Glomerular visceral epithelial cell (primary cell): ENCODE measurements at regions not wholly inside any gene's neighbourhood (a gene's known extent, or its start where the extent isn't known, plus 50 kb on each side); places are given as distances from the start of the nearest gene placed in this dataset.
A peak's percentile ranks its signal among the peaks of the same experiment; 100 is the strongest.
"Not testable (repeated sequence)": the region's sequence is repeated elsewhere in the genome, so short reads cannot be mapped to it uniquely, and the experiment has no call there.

Source experiments
- DNase-seq: peaks from one replicate; pipeline ENCODE4 v3.0.0-alpha.2; 2016; ENCODE audit errors: extremely low spot score

DNA sequence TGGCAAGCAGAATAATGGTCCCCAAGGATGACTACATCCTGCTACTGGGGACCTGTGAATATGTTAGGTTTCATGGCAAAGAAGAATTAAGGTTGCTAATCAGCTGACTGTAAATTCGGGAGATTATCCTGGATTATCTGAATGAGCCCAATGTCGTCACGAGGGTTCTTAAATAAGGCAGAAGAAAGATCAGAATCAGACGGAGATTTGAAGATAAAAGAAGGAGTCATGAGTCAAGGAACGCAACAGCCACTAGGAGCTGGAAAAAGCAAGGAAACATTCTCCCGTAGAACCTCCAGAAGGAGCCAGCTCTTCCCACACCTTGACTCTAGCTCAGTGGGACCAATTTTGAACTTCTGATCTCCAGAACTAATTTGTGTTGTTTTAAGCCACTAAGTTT, 82.9 kb upstream of the APBB1IP start:
- DNase-seq = no peak

DNA sequence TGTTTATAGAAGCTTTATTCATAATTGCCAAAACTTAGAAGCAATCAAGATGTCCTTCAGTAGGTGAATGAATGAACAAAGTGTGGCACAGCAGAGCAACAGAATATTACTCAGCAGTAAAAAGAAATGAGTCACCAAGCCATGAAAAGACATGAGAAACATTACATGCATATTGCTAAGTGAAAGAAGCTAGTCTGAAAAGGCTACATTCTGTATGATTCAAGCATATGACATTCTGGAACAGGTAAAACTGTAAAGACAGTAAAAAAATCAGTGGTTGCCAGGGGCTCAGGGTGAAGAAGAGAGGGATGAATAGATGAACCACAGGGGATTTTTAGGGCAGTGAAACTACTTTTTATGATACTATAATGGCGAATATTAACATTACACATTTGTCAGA, 80.9 kb upstream of the APBB1IP start:
- no peak for DNase-seq

DNA sequence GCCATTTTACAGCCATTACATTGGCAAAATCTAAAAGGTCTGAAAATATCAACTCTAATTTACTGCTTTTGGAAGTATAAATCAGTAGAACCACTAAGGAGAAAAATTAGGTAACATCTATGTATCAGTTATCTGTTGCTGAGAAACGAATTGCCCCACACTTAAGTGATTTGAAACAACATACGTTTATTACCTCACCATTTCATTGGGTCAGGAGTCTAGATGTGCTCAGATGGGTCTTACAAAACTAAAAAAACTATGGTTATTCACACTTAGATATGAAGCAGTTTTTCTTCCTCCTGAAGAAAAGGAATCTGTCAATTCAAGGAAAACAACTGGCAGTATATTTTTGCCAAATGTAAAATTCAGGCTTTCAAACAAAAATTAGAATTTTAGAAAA, 80.1 kb upstream of the APBB1IP start:
- no peak for DNase-seq

DNA sequence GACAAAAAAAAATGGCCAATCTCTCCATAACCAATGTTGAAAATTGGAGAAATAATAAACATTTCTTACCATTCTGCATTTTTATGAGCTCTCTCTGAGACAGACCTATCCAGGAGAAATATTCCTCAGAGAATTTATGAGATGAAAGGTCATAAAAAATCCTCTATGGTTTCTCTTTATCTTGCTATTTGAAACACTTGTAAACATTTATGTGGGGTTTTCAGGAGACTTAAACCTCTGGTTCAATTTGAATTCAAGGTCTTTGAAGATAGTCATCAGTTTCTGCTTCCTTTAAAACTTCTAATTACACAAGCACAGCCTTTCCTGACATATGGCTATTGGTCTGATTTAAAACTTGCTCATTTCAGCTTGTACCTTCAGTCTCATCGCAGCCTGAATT, 78.5 kb upstream of the APBB1IP start:
- DNase-seq = no peak

DNA sequence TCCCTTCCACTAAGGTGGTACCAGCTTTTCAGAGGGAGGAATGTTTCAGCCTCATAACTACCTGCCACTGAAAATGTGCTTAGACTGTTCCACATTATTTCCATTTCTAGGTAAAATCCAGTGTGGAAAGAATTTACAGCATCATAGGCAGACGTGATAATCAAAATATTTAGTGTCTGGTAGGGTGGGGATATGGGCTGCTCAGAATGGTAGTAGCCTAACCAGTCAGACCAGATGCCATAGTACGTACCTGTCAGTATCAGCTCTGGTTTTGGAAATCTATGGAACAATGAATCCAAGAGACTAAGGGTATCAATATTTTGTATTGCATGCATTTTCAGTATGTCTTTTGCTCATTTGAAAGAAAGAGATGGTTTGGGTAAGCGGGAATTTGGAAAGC, 76.8 kb upstream of the APBB1IP start:
- no peak for DNase-seq

DNA sequence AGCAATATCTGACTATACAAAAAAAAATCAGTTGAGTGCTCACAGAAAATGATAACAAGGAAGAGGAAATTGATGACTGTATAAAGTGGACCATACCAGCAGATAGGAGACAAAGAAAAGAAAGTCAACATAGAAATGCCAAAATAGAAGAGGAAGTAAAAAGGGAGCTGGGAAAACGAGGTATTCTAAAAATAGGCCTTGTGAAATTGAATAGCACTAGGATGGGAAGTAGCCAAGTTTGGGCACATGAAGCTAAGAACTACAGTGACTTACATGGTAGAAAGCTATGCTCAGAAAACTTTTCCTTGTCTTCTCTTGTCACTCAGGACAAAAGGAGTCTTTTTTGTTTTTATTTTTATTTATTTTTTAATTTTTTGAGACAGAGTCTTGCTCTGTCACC, 76.2 kb upstream of the APBB1IP start:
- no peak for DNase-seq

DNA sequence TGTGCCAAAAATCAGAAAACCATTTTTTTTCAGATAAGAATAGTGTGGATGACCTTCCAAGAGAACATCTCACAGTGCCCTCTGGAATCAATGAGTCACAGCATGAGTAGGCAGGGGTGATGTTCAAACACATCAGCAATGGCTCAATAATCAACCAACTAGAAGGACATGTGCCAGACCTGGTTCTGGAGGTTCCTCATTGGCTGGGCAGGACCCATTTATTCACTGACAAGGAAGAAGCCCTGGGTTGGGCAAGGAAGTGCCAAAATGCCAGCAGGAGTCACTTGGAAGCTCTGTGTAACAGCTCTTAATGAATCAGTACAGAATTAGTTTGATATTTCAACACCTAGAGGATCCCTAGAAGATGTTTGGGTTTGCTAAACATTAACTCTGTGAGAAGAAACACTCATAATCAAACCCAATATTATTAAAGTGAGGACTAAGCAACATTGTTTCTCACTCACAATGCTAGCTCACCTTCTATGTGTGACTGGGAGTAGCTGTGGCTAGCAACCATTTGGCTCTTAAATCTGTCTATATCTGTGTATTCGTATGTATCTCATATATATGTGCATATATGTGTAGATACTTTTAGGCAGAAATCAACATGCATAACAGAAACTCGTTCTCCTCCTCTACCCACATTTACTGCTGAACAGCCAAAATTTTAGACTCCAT, 72.3 kb upstream of the APBB1IP start:
- DNase-seq = peak; percentile 64

DNA sequence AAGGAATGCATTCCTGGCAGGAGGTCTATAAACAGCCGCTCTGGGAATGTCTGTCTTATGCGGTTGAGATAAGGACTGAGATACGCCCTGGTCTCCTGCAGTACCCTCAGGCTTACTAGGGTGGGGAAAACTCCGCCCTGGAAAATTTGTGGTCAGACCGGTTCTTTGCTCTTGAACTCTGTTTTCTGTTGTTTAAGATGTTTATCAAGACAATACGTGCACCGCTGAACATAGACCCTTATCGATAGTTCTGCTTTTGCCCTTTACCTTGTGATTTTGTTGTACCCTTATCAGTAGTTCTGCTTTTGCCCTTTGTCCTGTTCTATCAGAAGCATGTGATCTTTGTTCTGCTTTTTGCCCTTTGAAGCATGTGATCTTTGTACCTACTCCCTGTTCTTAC, 71.1 kb upstream of the APBB1IP start:
- DNase-seq = not testable (repeated sequence)

DNA sequence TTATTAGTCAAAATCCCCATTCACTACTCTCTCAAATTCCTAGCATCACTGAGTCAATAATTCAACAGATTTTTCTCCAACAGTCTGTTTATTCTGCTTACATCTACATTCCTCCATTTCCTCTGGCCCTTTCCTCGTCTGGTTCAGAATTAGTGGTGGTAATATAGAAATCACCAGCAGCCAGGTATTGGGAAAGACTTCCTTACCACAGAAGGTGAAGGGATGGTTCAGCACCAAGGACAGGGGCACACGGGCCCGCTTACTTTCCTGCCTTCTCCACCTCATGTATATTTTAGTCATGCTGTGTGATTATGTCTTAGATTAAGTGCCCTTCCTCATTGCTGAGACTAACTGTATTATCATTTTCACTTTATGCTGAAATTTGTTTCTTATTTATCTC, 70.4 kb upstream of the APBB1IP start:
- DNase-seq = peak; percentile 63

DNA sequence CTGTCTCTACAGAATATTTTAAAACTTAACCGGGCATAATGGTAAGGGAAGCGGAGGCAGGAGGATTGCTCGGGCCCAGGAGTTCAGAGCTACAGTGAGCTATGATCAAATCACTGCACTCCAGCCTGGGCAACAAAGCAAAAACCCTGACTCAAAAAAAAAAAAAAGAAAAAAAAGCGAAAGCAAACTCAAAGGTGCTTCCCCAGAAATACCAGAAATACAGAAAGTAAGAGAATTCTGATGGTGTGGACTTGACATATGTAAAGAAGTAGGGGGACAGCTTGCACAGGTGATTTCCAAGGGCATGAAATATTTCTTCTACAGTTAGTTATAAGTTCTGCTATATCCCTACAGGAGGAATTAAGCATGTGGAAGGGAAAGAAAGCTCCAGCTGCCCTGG, 69.7 kb upstream of the APBB1IP start:
- DNase-seq = no peak

DNA sequence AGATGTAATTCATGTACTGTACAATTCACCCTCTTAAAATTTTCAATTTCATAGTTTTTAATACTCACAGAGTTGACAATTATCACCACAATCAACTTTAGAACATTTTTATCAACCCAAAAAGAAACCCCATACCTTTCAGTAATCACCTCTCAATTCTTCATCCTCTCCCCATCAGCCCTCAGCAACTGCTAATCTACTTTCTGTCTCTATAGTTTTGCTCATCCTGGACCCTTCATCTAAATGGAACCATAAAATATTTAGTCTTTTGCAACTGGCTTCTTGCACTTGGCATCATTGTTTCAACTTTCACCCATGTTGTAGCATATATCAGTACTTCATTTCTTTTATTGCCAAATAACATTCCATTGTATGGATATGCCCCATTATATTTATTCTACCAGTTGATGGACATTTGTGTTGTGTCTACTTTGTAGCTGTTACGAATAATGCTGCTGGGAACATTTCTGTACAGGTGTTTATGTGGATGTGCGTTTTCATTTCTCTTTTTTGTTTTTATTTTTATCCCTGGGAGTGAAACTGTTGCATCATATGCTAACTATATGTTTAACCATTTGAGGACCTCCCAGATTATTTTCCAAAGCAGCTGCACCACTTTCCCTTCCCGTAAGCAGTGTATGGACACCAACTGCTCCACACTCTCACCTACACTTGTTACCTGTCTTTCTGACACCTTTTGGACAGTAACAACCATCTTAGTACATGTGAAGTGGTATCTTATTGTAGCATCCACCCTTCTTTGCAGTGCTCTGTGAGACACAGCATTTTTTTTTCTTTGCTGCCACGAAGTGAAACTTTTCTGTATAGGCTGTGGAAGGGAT, 65.4 kb upstream of the APBB1IP start:
- DNase-seq = no peak

DNA sequence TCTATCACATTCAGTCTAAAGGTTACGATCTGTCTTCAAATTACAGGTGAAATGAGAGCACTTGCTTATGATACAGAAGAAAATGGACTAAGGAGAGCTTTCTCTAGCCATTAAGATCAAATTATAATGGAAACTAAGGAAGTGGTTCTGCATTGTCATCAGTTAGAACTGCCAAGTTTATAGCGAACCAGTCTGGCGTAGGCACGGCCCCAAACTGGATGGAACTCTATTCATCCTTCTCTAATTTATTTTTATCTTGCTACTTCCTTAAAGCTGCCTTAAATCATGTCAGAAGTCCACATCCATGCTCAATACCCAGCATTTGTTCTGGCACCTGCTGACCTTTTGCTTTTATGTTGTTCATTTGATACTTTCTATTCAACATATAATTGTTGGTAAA, 63.7 kb upstream of the APBB1IP start:
- no peak for DNase-seq

DNA sequence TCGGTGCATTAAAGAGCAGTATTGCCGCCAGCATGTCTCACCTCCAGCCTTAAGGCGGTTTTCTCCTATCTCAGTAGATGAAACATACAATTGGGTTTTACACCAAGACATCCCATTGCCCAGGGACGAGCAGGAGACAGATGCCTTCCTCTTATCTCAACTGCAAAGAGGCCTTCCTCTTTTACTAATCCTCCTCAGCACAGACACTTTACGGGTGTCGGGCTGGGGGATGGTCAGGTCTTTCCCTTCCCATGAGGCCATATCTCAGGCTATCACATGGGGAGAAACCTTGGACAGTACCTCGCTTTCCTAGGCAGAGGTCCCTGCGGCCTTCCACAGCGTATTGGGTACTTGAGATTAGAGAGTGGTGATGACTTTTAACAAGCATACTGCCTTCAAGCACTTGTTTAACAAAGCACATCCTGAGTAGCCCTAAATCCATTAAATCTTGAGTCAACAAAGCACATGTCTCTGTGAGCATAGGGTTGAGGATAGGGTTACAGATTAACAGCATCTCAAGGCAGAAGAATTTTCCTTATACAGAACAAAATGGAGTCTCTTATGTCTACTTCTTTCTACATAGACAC, 60.8 kb upstream of the APBB1IP start:
- not testable (repeated sequence) for DNase-seq

DNA sequence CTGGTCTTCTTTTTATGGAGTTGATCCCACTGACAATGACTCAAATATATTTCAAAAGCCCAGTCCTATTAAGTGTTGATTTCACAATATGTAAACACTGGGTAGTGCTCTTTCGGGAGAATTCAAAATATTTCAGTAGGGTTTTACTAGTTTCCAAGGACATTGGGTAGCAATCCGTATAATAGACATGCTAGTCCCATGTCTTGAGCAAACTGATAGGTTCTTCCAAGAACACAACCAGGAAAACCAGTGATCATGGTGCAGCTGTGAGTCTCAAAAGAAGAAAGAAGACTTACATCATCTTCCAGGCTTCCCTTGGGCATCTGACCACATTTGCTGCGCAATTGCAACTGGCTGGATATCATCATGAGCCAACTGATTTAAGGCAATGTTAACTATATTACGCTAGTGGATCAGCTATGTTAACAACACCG, 59.3 kb upstream of the APBB1IP start:
- no peak for DNase-seq

DNA sequence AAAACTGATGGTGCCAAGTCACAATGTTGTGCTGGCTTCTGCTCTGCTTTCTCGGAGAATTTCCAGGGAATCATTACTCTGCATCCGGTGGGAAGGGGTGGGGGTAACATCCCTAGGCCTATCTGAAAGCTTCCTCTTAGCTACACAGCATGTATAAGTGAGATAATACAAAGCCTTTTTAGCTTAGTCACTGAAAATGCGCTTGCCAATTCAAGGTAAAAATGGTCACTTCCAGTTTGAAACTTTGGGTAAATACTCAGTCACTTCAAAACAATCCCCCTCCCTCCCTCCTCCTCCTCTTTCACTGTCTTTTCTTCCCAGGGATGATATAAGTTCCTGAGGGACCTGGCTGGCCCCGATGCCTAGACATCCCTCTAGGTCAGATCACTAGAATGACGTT, 57.3 kb upstream of the APBB1IP start:
- no peak for DNase-seq

DNA sequence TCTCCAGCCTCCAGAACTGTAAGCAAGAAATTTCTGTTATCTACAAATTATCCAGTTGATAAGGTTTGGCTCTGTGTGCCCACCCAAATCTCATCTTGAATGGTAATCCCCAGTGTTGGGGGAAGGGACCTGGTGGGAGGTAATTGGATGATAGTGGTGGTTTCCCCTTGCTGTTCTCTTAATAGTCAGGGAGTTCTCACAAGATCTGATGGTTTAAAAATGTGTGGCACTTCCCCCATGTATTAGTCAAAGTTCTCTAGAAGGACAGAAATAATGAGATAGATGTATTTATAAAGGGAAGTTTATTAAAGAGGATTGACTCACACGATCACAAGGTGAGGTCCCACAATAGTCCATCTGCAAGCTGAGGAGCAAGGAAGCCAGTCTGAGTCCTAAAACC, 56.2 kb upstream of the APBB1IP start:
- DNase-seq = no peak

DNA sequence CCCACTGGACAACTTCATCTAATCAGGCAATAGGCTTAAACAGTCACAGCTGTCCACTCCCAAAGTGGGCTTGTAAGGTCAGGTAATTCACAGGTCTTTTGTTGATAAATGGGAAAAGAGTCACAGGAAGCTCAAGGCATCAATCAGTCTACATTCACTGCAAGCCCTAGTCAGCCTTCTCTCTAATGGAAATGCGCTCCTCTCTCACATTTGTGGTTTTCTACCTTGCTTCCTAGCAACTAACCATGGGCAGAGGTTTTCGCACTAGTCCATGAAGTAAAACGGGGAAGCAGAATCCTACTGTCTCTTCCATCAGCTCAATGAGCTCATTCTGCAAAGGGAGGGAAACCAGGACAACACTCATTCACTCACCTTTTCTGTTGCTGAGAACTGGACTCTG, 53.5 kb upstream of the APBB1IP start:
- DNase-seq = no peak

DNA sequence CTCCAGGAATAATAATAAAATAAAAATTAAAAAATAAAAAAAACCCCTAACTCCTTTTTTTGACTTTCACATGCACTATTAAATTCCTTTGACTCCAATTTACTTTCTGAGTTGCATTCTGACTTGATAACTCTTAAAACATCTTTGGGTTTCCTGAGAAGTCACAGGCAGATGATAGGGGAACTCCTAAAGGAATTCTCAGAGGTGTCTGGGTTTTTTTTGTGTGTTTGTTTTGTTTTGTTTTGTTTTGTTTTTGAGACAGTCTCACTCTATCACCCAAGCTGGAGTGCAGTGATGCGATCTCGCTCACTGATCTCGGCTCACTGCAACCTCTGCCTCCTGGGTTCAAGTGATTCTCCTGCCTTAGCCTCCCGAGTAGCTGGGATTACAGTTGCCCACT, 52.7 kb upstream of the APBB1IP start:
- no peak for DNase-seq

DNA sequence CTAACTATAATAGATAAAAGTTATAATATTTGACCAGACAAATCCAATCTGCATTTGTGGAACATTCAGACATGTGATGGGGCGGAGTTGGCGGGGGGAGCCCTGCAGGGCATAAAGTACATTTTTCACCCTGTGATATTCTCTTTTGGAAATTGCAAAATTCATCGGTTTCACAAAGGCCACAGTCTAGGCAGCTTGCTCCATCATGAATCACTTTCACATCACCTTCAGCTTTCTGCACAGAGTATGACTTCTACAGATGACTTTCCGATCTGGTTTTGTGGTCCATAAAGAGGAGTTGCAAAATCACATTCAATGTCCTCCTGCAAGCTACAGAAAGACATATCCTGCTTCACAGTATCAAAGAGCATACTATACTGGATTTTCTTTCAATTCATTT, 51.4 kb upstream of the APBB1IP start:
- no peak for DNase-seq
